ENCODE measurements at regions not wholly inside any gene's neighbourhood (a gene's known extent, or its start where the extent isn't known, plus 50 kb on each side); places are given as distances from the start of the nearest gene placed in this dataset.

DNA sequence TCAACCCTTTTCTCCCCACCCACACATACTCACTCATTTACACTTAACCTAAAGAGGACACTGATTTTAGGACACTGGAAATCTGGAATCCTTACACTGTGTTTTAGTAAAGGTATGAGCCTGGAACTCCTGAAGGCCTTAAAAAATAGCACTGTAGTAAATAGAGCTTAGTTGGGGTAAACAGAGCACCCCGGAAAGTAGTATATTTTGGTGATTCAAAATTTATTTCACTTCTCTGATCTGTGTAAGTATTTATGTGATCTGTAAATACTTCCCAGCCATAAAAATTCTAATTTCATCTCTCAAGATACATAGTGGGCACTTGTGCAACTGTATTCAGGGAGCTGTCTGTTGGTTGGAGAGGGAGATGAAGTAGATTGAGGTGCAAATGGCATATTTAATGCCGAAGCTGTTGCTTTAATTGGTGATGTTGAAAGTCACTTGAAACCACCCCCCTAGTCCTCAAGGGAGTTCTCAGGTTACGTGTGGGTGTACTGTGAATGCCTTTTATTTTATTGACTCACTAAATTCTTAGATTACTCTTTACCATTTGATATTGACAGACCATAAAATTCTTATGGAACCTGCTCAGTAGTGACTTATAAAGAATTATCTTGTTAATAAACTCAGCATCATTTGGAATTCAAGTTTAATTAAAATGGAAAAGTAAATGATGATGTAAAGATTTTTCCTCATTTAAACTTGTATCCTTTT lies 154.9 kb downstream of the SOX4 start:
- H3K9me3 ChIP-seq (ENCODE audit: insufficient read depth, low read depth, low read length): no peaks in the 10 kb centered on the region
- no peaks in the 10 kb centered on the region for H3K27me3 ChIP-seq (ENCODE audit: insufficient read depth, low read length, poor library complexity, severe bottlenecking)
- no peak for TF ChIP-seq EZH2phosphoT487 (IDR thresholded peaks at IDR 0.05; ENCODE audit: borderline replicate concordance)
- TF ChIP-seq, protein P1, sequence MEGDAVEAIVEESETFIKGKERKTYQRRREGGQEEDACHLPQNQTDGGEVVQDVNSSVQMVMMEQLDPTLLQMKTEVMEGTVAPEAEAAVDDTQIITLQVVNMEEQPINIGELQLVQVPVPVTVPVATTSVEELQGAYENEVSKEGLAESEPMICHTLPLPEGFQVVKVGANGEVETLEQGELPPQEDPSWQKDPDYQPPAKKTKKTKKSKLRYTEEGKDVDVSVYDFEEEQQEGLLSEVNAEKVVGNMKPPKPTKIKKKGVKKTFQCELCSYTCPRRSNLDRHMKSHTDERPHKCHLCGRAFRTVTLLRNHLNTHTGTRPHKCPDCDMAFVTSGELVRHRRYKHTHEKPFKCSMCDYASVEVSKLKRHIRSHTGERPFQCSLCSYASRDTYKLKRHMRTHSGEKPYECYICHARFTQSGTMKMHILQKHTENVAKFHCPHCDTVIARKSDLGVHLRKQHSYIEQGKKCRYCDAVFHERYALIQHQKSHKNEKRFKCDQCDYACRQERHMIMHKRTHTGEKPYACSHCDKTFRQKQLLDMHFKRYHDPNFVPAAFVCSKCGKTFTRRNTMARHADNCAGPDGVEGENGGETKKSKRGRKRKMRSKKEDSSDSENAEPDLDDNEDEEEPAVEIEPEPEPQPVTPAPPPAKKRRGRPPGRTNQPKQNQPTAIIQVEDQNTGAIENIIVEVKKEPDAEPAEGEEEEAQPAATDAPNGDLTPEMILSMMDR (conservative IDR thresholded peaks at IDR 0.05; ENCODE audit: low read length): no peak
- H3K79me2 ChIP-seq (ENCODE audit: insufficient read depth, low read length): peaks cover 99% of the 10 kb centered on the region
- H3K9ac ChIP-seq (ENCODE audit: low read depth, low read length, poor library complexity, severe bottlenecking): no peak overlapping the region
- peaks cover 66% of the 10 kb centered on the region for H3K4me1 ChIP-seq (ENCODE audit: insufficient read depth, low read length, poor library complexity, severe bottlenecking)
- peaks cover 64% of the 10 kb centered on the region; the same call in 1 of the 2 replicates for H3K36me3 ChIP-seq (ENCODE audit: insufficient read depth, low read length)
- no peaks in the 10 kb centered on the region for H3K9me2 ChIP-seq (replicated peaks; ENCODE audit: low read depth, low read length)
- H4K20me1 ChIP-seq (ENCODE audit: insufficient read depth, low read length, poor library complexity, severe bottlenecking): peaks cover 96% of the 10 kb centered on the region
- H3F3A ChIP-seq (ENCODE audit: low read depth): peaks cover 13% of the 10 kb centered on the region; the same call in 1 of the 2 replicates
- no peak overlapping the region for H2AFZ ChIP-seq (ENCODE audit: low read length)
- peak overlapping the region; percentile 33 for H3K4me3 ChIP-seq (ENCODE audit: low read length, poor library complexity, severe bottlenecking)
- peak overlapping the region; percentile 54 for H3K4me2 ChIP-seq (ENCODE audit: low read depth, low read length, poor library complexity, severe bottlenecking)

DNA sequence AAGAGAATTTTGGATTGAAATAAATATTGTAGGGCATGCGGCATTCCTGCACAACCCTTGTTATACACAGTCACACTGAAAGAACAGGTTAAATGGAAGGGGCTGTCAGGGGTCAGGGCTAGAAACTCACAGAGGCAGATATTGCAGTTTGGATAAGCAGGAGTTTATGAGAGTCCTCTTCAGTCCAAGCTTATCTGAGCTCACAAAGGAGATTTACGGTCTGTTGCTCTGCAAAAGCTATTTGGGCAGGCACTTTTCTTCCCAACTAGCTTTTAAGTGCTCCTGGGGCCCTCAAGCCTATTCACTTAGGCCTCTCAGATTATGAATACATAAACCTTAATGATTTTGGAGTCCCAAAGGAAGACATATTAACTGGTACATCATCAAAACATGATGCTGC lies 156.2 kb downstream of the SOX4 start:
- no peaks in the 10 kb centered on the region for H3K9me3 ChIP-seq (ENCODE audit: insufficient read depth, low read depth, low read length)
- TF ChIP-seq EZH2phosphoT487 (IDR thresholded peaks at IDR 0.05; ENCODE audit: borderline replicate concordance): no peak
- TF ChIP-seq, protein P1 (conservative IDR thresholded peaks at IDR 0.05; ENCODE audit: low read length): no peak
- peaks cover 96% of the 10 kb centered on the region for H4K20me1 ChIP-seq (ENCODE audit: insufficient read depth, low read length, poor library complexity, severe bottlenecking)
- H3F3A ChIP-seq (ENCODE audit: low read depth): peaks cover 13% of the 10 kb centered on the region; the same call in 1 of the 2 replicates
- peaks cover 64% of the 10 kb centered on the region; the same call in 1 of the 2 replicates for H3K36me3 ChIP-seq (ENCODE audit: insufficient read depth, low read length)
- H3K4me2 ChIP-seq (ENCODE audit: low read depth, low read length, poor library complexity, severe bottlenecking): peak overlapping the region; percentile 54
- H3K9me2 ChIP-seq (replicated peaks; ENCODE audit: low read depth, low read length): no peaks in the 10 kb centered on the region
- H3K79me2 ChIP-seq (ENCODE audit: insufficient read depth, low read length): peaks cover 99% of the 10 kb centered on the region
- no peak overlapping the region for H3K9ac ChIP-seq (ENCODE audit: low read depth, low read length, poor library complexity, severe bottlenecking)
- H3K27me3 ChIP-seq (ENCODE audit: insufficient read depth, low read length, poor library complexity, severe bottlenecking): no peaks in the 10 kb centered on the region
- H3K4me3 ChIP-seq (ENCODE audit: low read length, poor library complexity, severe bottlenecking): no peak overlapping the region
- peaks cover 70% of the 10 kb centered on the region for H3K4me1 ChIP-seq (ENCODE audit: insufficient read depth, low read length, poor library complexity, severe bottlenecking)
- no peak overlapping the region for H2AFZ ChIP-seq (ENCODE audit: low read length)

DNA sequence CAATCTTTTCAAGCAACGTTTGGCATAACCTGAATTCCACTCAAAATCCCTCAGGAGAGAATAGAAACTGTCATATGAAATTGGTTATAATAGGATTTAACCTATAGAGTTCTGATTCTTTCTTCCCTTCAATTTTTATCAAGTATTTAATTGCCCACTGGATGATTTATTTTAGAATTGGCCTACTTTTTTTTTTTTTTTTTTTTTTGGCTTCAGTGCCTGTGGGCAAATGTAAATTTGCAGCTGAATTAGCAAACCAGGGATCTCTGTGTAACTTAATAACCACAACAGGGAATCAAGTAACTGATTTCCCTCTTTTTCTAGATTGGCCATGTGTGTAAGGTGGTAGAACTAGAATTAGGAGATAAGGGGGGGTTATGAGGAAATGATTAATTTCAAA lies 157.0 kb downstream of the SOX4 start:
- Histone ChIP-seq H3K79me2 (ENCODE audit: insufficient read depth, low read length) (peaks cover 99% of the 10 kb centered on the region), H3K4me1 (ENCODE audit: insufficient read depth, low read length, poor library complexity, severe bottlenecking) (peaks cover 67% of the 10 kb centered on the region), H3K4me3 (ENCODE audit: low read length, poor library complexity, severe bottlenecking) (no peak overlapping the region), H2AFZ (ENCODE audit: low read length) (no peak overlapping the region), H3K9me2 (replicated peaks; ENCODE audit: low read depth, low read length) (no peaks in the 10 kb centered on the region), H3K36me3 (ENCODE audit: insufficient read depth, low read length) (peaks cover 64% of the 10 kb centered on the region), H3K27me3 (ENCODE audit: insufficient read depth, low read length, poor library complexity, severe bottlenecking) (no peaks in the 10 kb centered on the region), H3K4me2 (ENCODE audit: low read depth, low read length, poor library complexity, severe bottlenecking) (no peak overlapping the region), H4K20me1 (ENCODE audit: insufficient read depth, low read length, poor library complexity, severe bottlenecking) (peaks cover 96% of the 10 kb centered on the region), H3F3A (ENCODE audit: low read depth) (peaks cover 11% of the 10 kb centered on the region; the same call in 1 of the 2 replicates), H3K9ac (ENCODE audit: low read depth, low read length, poor library complexity, severe bottlenecking) (no peak overlapping the region), H3K9me3 (ENCODE audit: insufficient read depth, low read depth, low read length) (no peaks in the 10 kb centered on the region)
- TF ChIP-seq, protein P1 (conservative IDR thresholded peaks at IDR 0.05; ENCODE audit: low read length): no peak
- TF ChIP-seq EZH2phosphoT487 (IDR thresholded peaks at IDR 0.05; ENCODE audit: borderline replicate concordance): no peak

All from Loucy (cell line).